ENCODE measurements at regions not wholly inside any gene's neighbourhood (a gene's known extent, or its start where the extent isn't known, plus 50 kb on each side); places are given as distances from the start of the nearest gene placed in this dataset.
A peak's percentile ranks its signal among the peaks of the same experiment; 100 is the strongest.

- peaks cover 0 to 4% of the 10 kb centered on the region in 2 donors for H3K4me1 Mint-ChIP-seq (ENCODE audit: low read depth in 2 of 2)
- peaks cover 11 to 27% of the 10 kb centered on the region in 2 donors for H3K27me3 Mint-ChIP-seq
- no peak overlapping the region for H3K4me3 Mint-ChIP-seq
- DNase-seq (ENCODE audit: low spot score) (no peak), ATAC-seq (no peak)
- H3K36me3 Mint-ChIP-seq, result no peaks in the 10 kb centered on the region
- H3K9me3 Mint-ChIP-seq, result no peaks in the 10 kb centered on the region
- no peak overlapping the region for H3K27ac Mint-ChIP-seq
These were observed 76.7 kb upstream of the HS3ST1 start for GRCh38 chr4:11505221-11505971.

GRCh38 chr4:11503166-11503565 is 74.5 kb upstream of the HS3ST1 start:
- Mint-ChIP-seq H3K9me3 (no peaks in the 10 kb centered on the region), H3K4me3 (no peak overlapping the region), H3K27ac (no peak overlapping the region), H3K4me1 (ENCODE audit: low read depth in 2 of 2) (peaks cover 0 to 4% of the 10 kb centered on the region in 2 donors), H3K27me3 (peaks cover 7 to 21% of the 10 kb centered on the region in 2 donors), H3K36me3 (no peaks in the 10 kb centered on the region)
- no peak for DNase-seq (ENCODE audit: low spot score)
- no peak for ATAC-seq

GRCh38 chr4:11497972-11498371 is 69.3 kb upstream of the HS3ST1 start:
- ATAC-seq, result no peak
- no peak for DNase-seq (ENCODE audit: low spot score)
- peaks cover 12 to 13% of the 10 kb centered on the region in 2 donors for H3K27me3 Mint-ChIP-seq
- no peaks in the 10 kb centered on the region for H3K36me3 Mint-ChIP-seq
- H3K4me3 Mint-ChIP-seq, result no peak overlapping the region
- H3K27ac Mint-ChIP-seq, result no peak overlapping the region
- no peaks in the 10 kb centered on the region for H3K9me3 Mint-ChIP-seq
- peaks cover 3 to 4% of the 10 kb centered on the region in 2 donors for H3K4me1 Mint-ChIP-seq (ENCODE audit: low read depth in 2 of 2)

GRCh38 chr4:11497212-11497806 is 68.6 kb upstream of the HS3ST1 start:
- Mint-ChIP-seq H3K4me1 (ENCODE audit: low read depth in 2 of 2) (peaks cover 3 to 4% of the 10 kb centered on the region in 2 donors), H3K27me3 (peaks cover 10 to 12% of the 10 kb centered on the region in 2 donors), H3K4me3 (no peak overlapping the region), H3K9me3 (no peaks in the 10 kb centered on the region), H3K27ac (no peak overlapping the region), H3K36me3 (peaks cover 4% of the 10 kb centered on the region)
- ATAC-seq (no peak), DNase-seq (ENCODE audit: low spot score) (no peak)

- Mint-ChIP-seq H3K27ac (no peak overlapping the region), H3K4me1 (ENCODE audit: low read depth in 2 of 2) (peaks cover 3 to 4% of the 10 kb centered on the region in 2 donors), H3K36me3 (peaks cover 4% of the 10 kb centered on the region), H3K9me3 (no peaks in the 10 kb centered on the region), H3K27me3 (peaks cover under 1 to 8% of the 10 kb centered on the region in 2 donors), H3K4me3 (no peak overlapping the region)
- ATAC-seq (no peak), DNase-seq (ENCODE audit: low spot score) (no peak)
These were observed 67.7 kb upstream of the HS3ST1 start for GRCh38 chr4:11496351-11496829.

GRCh38 chr4:11495818-11496217 is 67.1 kb upstream of the HS3ST1 start:
- Mint-ChIP-seq H3K4me3 (no peak overlapping the region), H3K27me3 (peaks cover 0 to 8% of the 10 kb centered on the region in 2 donors), H3K27ac (no peak overlapping the region), H3K4me1 (ENCODE audit: low read depth in 2 of 2) (peaks cover 3 to 7% of the 10 kb centered on the region in 2 donors), H3K9me3 (no peaks in the 10 kb centered on the region), H3K36me3 (peaks cover 4% of the 10 kb centered on the region)
- ATAC-seq (no peak), DNase-seq (ENCODE audit: low spot score) (no peak)

- no peak for DNase-seq (ENCODE audit: low spot score)
- ATAC-seq, result no peak
- peaks cover 3 to 12% of the 10 kb centered on the region in 2 donors for H3K4me1 Mint-ChIP-seq (ENCODE audit: low read depth in 2 of 2)
- H3K36me3 Mint-ChIP-seq, result peaks cover 4% of the 10 kb centered on the region
- no peaks in the 10 kb centered on the region for H3K9me3 Mint-ChIP-seq
- peaks cover 0 to 8% of the 10 kb centered on the region in 2 donors for H3K27me3 Mint-ChIP-seq
- H3K27ac Mint-ChIP-seq, result no peak overlapping the region
- H3K4me3 Mint-ChIP-seq, result no peak overlapping the region
These were observed 66.6 kb upstream of the HS3ST1 start for GRCh38 chr4:11495291-11495690.

- no peak overlapping the region for H3K4me3 Mint-ChIP-seq
- ATAC-seq (no peak), DNase-seq (ENCODE audit: low spot score) (no peak)
- H3K36me3 Mint-ChIP-seq, result peaks cover 4% of the 10 kb centered on the region
- H3K27ac Mint-ChIP-seq, result no peak overlapping the region
- peaks cover 3 to 15% of the 10 kb centered on the region in 2 donors for H3K4me1 Mint-ChIP-seq (ENCODE audit: low read depth in 2 of 2)
- peaks cover 0 to 8% of the 10 kb centered on the region in 2 donors for H3K27me3 Mint-ChIP-seq
- H3K9me3 Mint-ChIP-seq, result no peaks in the 10 kb centered on the region
These were observed 65.5 kb upstream of the HS3ST1 start for GRCh38 chr4:11494232-11494631.

GRCh38 chr4:11489453-11490083 is 60.9 kb upstream of the HS3ST1 start:
- Mint-ChIP-seq H3K36me3 (peaks cover 4% of the 10 kb centered on the region), H3K9me3 (no peaks in the 10 kb centered on the region), H3K4me1 (ENCODE audit: low read depth in 2 of 2) (peaks cover 0 to 31% of the 10 kb centered on the region in 2 donors), H3K27me3 (peaks cover 0 to 5% of the 10 kb centered on the region in 2 donors), H3K27ac (no peak overlapping the region), H3K4me3 (no peak overlapping the region)
- DNase-seq (ENCODE audit: low spot score) (no peak), ATAC-seq (peak in 1 of 2 donors; percentile 64)

- Mint-ChIP-seq H3K36me3 (peaks cover 4% of the 10 kb centered on the region), H3K27me3 (peaks cover 0 to 4% of the 10 kb centered on the region in 2 donors), H3K4me3 (no peak overlapping the region), H3K4me1 (ENCODE audit: low read depth in 2 of 2) (peaks cover 0 to 31% of the 10 kb centered on the region in 2 donors), H3K9me3 (no peaks in the 10 kb centered on the region), H3K27ac (no peak overlapping the region)
- DNase-seq (ENCODE audit: low spot score) (no peak), ATAC-seq (peak in 1 of 2 donors; percentile 58)
These were observed 60.2 kb upstream of the HS3ST1 start for GRCh38 chr4:11488657-11489452.

GRCh38 chr4:11487868-11488544 is 59.3 kb upstream of the HS3ST1 start:
- Mint-ChIP-seq H3K9me3 (no peaks in the 10 kb centered on the region), H3K27ac (no peak overlapping the region), H3K4me3 (no peak overlapping the region), H3K27me3 (peaks cover 0 to 4% of the 10 kb centered on the region in 2 donors), H3K4me1 (ENCODE audit: low read depth in 2 of 2) (peaks cover 0 to 33% of the 10 kb centered on the region in 2 donors), H3K36me3 (peaks cover 4% of the 10 kb centered on the region)
- ATAC-seq (peak in 1 of 2 donors; percentile 51), DNase-seq (ENCODE audit: low spot score) (no peak)

GRCh38 chr4:11487139-11487538 is 58.4 kb upstream of the HS3ST1 start:
- Mint-ChIP-seq H3K9me3 (no peaks in the 10 kb centered on the region), H3K27me3 (peaks cover 0 to 4% of the 10 kb centered on the region in 2 donors), H3K4me3 (no peak overlapping the region), H3K4me1 (ENCODE audit: low read depth in 2 of 2) (peaks cover 3 to 38% of the 10 kb centered on the region in 2 donors), H3K27ac (no peak overlapping the region), H3K36me3 (no peaks in the 10 kb centered on the region)
- no peak for ATAC-seq
- DNase-seq (ENCODE audit: low spot score), result no peak

- Mint-ChIP-seq H3K4me1 (ENCODE audit: low read depth in 2 of 2) (peaks cover 3 to 37% of the 10 kb centered on the region in 2 donors), H3K27ac (no peak overlapping the region), H3K27me3 (peaks cover 0 to 4% of the 10 kb centered on the region in 2 donors), H3K9me3 (no peaks in the 10 kb centered on the region), H3K4me3 (no peak overlapping the region), H3K36me3 (no peaks in the 10 kb centered on the region)
- ATAC-seq, result no peak
- no peak for DNase-seq (ENCODE audit: low spot score)
These were observed 57.2 kb upstream of the HS3ST1 start for GRCh38 chr4:11485926-11486325.
